Type B pancreatic cell (in vitro differentiated cells): ENCODE measurements at regions not wholly inside any gene's neighbourhood (a gene's known extent, or its start where the extent isn't known, plus 50 kb on each side); places are given as distances from the start of the nearest gene placed in this dataset.

Experiments
- DNase-seq: peaks from one replicate; pipeline ENCODE4 v3.0.0; 2021; ENCODE audit warnings: mixed read lengths; ENCODE audit not compliant: unreplicated experiment; ENCODE audit errors: extremely low spot score
- H3K27ac Mint-ChIP-seq: 2 replicates; pipeline ENCODE4 v1.8.0; 2021; ENCODE audit warnings: mild to moderate bottlenecking, mixed read lengths
- H3K27me3 Mint-ChIP-seq: 2 replicates; pipeline ENCODE4 v1.8.0; 2021; ENCODE audit warnings: mixed read lengths
- H3K36me3 Mint-ChIP-seq: 2 replicates; pipeline ENCODE4 v1.8.0; 2021; ENCODE audit warnings: mixed read lengths
- H3K4me1 Mint-ChIP-seq: one replicate; pipeline ENCODE4 v1.8.0; 2021; ENCODE audit warnings: mixed read lengths; ENCODE audit not compliant: unreplicated experiment
- H3K4me3 Mint-ChIP-seq: 2 replicates; pipeline ENCODE4 v1.8.0; 2021; ENCODE audit warnings: mild to moderate bottlenecking, mixed read lengths
- H3K9me3 Mint-ChIP-seq: 2 replicates; pipeline ENCODE4 v1.8.0; 2021; ENCODE audit warnings: mixed read lengths
- TF ChIP-seq, protein P1 (sequence below): fragments of 200-600 bp; sonication (generic); conservative IDR thresholded peaks from 2 replicates; pipeline ENCODE4 v1.5.0; 2021; ENCODE audit warnings: antibody characterized with exemption, mild to moderate bottlenecking

DNA sequence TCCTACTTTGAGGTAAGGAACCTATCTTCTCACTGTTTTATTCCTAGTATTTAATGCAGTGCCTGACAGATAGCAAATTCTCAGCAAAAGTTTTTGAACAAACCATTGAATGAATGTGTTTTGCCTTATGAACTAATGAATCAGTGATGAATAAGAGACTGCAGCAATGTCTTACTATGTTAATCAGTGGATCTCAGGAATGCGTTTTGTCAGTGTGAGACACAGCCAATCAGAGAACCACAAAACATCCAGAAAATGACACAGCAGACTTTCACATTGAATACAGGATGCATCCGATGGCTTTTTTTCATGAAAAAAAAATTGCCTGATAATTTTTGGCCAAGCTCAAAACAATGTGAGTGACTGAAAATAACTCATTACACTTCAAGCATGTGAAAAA is 270.5 kb downstream of the BMP2 start:
- Mint-ChIP-seq H3K27me3 (no peaks in the 10 kb centered on the region), H3K4me3 (no peak overlapping the region), H3K9me3 (peaks cover 8% of the 10 kb centered on the region), H3K4me1 (no peaks in the 10 kb centered on the region), H3K36me3 (no peaks in the 10 kb centered on the region), H3K27ac (no peak overlapping the region)
- DNase-seq: no peak
- TF ChIP-seq, protein P1, sequence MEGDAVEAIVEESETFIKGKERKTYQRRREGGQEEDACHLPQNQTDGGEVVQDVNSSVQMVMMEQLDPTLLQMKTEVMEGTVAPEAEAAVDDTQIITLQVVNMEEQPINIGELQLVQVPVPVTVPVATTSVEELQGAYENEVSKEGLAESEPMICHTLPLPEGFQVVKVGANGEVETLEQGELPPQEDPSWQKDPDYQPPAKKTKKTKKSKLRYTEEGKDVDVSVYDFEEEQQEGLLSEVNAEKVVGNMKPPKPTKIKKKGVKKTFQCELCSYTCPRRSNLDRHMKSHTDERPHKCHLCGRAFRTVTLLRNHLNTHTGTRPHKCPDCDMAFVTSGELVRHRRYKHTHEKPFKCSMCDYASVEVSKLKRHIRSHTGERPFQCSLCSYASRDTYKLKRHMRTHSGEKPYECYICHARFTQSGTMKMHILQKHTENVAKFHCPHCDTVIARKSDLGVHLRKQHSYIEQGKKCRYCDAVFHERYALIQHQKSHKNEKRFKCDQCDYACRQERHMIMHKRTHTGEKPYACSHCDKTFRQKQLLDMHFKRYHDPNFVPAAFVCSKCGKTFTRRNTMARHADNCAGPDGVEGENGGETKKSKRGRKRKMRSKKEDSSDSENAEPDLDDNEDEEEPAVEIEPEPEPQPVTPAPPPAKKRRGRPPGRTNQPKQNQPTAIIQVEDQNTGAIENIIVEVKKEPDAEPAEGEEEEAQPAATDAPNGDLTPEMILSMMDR: no peak

DNA sequence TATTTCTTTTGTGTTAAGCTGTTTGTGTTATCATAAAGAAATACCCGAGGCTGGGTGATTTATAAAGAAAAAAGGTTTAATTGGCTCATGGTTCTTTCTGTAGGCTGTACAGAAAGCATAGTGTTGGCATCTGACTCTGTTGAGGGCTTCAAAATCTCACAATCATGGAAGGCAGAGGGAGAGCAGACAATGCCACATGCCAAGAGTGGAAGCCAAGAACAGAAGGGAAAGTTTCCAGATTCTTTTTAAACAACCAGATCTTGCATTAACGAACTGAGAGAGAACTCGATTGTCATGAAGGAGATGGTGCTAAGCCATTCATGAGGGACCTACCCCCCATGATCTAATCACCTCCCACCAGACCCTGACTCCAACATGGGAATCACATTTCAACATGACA is 290.1 kb downstream of the BMP2 start:
- no peaks in the 10 kb centered on the region for H3K4me1 Mint-ChIP-seq
- no peaks in the 10 kb centered on the region for H3K27me3 Mint-ChIP-seq
- H3K36me3 Mint-ChIP-seq: no peaks in the 10 kb centered on the region
- H3K9me3 Mint-ChIP-seq: no peaks in the 10 kb centered on the region
- no peak overlapping the region for H3K27ac Mint-ChIP-seq
- DNase-seq: no peak
- no peak overlapping the region for H3K4me3 Mint-ChIP-seq
- TF ChIP-seq, protein P1: no peak

DNA sequence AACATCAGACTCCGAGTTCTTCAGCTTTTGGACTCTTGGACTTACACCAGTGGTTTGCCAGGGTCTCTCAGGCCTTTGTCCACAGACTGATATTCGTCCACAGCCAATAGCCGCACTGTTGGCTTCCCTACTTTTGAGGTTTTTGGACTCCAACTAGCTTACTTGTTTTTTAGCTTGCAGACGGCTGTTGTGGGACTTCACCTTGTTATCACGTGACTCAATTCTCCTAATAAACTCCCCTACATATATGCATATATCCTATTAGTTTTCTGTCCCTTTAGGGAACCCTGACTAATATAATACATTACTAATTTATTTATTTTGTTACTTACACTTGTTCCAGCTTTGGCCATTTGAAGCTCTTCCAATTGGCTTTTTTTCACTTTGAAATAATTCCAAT is 311.3 kb downstream of the BMP2 start:
- no peak overlapping the region for H3K4me3 Mint-ChIP-seq
- no peaks in the 10 kb centered on the region for H3K36me3 Mint-ChIP-seq
- H3K27ac Mint-ChIP-seq: no peak overlapping the region
- TF ChIP-seq, protein P1: no peak
- H3K9me3 Mint-ChIP-seq: no peaks in the 10 kb centered on the region
- peaks cover 3% of the 10 kb centered on the region for H3K27me3 Mint-ChIP-seq
- DNase-seq: no peak
- no peaks in the 10 kb centered on the region for H3K4me1 Mint-ChIP-seq

DNA sequence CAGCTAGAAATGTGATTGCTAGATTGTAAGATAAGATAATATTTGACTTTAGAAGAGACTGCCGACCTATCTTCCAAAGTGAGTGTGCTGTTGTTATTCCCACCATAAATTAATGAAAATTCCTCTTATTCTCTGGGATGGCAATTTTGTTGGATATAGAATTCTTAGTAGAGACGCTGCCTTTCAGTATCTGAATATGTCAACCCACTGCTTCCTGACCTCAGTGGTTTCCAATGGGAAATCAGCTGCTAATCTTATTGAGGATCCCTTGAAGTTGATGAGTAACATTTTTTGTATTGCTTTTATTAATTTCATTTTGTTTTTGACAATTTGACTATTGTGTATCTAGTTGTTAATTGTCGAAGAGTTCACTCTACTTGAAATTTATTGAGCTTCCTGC is 313.0 kb downstream of the BMP2 start:
- no peak for DNase-seq
- peaks cover 3% of the 10 kb centered on the region for H3K27me3 Mint-ChIP-seq

DNA sequence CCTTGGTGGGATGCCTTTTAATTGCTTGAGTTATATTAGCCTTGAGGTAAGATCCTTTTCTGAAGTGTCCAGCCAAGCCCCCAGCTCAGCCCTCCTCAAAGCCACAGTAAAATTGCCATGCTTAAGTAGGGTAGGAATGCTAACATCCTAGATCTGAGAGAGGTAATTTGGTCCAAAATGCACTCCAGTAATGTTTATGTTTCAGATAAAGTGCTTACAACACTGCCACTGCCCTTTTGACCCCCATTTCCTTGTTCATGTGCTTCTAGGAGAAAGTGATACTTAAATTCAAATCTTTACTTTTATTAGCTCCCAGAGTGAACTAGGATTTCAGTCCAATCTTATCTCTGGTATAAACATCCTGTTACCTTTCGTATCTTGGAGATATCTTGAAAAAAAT is 318.0 kb downstream of the BMP2 start:
- Mint-ChIP-seq H3K4me3 (no peak overlapping the region), H3K36me3 (no peaks in the 10 kb centered on the region), H3K27ac (peak overlapping the region; percentile 42), H3K9me3 (no peaks in the 10 kb centered on the region), H3K27me3 (peaks cover 3% of the 10 kb centered on the region), H3K4me1 (peaks cover 8% of the 10 kb centered on the region)
- no peak for DNase-seq
- TF ChIP-seq, protein P1: no peak

More for the DNA sequence above, 313.0 kb downstream of the BMP2 start:
- Mint-ChIP-seq H3K36me3 (no peaks in the 10 kb centered on the region), H3K9me3 (no peaks in the 10 kb centered on the region), H3K4me1 (peaks cover 4% of the 10 kb centered on the region), H3K27ac (no peak overlapping the region), H3K4me3 (no peak overlapping the region)
- TF ChIP-seq, protein P1: no peak

DNA sequence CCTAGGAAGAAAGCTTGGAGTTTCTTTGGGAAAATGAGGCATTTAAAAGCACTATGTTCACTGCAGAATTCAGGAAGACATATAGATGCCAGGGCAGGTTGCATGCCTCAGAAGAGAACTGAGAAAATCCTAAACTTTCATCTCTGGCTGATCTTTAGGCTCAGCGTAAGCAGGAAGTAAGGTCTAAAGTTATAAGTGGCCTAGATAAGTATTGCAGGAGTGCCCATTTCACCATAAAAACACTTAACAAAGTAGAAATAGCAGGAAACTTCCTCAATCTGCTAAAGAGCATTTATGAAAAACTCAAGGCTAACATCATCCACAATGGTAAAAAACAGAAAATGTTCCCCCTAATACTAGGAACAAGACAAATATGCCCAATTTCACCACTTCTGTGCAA is 320.3 kb downstream of the BMP2 start:
- no peak overlapping the region for H3K27ac Mint-ChIP-seq
- TF ChIP-seq, protein P1: no peak
- H3K9me3 Mint-ChIP-seq: no peaks in the 10 kb centered on the region
- DNase-seq: no peak
- H3K36me3 Mint-ChIP-seq: no peaks in the 10 kb centered on the region
- no peak overlapping the region for H3K4me3 Mint-ChIP-seq
- peaks cover 8% of the 10 kb centered on the region for H3K4me1 Mint-ChIP-seq
- peaks cover 3% of the 10 kb centered on the region for H3K27me3 Mint-ChIP-seq
